Natural killer cell (primary cell): ENCODE measurements at regions not wholly inside any gene's neighbourhood (a gene's known extent, or its start where the extent isn't known, plus 50 kb on each side); places are given as distances from the start of the nearest gene placed in this dataset.
"Not testable (repeated sequence)": the region's sequence is repeated elsewhere in the genome, so short reads cannot be mapped to it uniquely, and the experiment has no call there.

Source experiments
- ATAC-seq, 3 donors: fragments of 150-1000 bp in 2 of 3; fragments of 200-7000 bp in 1 of 3; cut with Tn5 transposase; 1 replicate in 1 of 3; 2 replicates in 2 of 3; pipeline ENCODE4 v1.10.0; 2021; ENCODE audit warnings: mild to moderate bottlenecking in 2 of 3, moderate library complexity in 2 of 3
- DNase-seq, 2 donors: peaks; one replicate each; pipeline versions ENCODE4 v3.0.0 to v3.0.0-alpha.2; 2013 to 2021; ENCODE audit warnings: mixed read lengths in 1 of 2
- H3K27ac ChIP-seq: one replicate; pipeline ENCODE4 v1.5.1; 2013; ENCODE audit warnings: mild to moderate bottlenecking, low read length
- H3K27me3 ChIP-seq: one replicate; pipeline ENCODE4 v1.6.1; 2013; ENCODE audit warnings: low read length; ENCODE audit not compliant: control insufficient read depth, insufficient read depth
- H3K36me3 ChIP-seq: one replicate; pipeline ENCODE4 v1.6.1; 2013; ENCODE audit warnings: low read length; ENCODE audit not compliant: control insufficient read depth, insufficient read depth
- H3K4me1 ChIP-seq: one replicate; pipeline ENCODE4 v1.6.1; 2013; ENCODE audit warnings: low read length; ENCODE audit not compliant: control insufficient read depth, insufficient read depth
- H3K4me3 ChIP-seq: one replicate; pipeline ENCODE4 v1.5.1; 2013; ENCODE audit warnings: low read length
- H3K9me3 ChIP-seq: one replicate; pipeline ENCODE4 v1.6.1; 2013; ENCODE audit warnings: low read length; ENCODE audit not compliant: control insufficient read depth, insufficient read depth
- H3K27ac Mint-ChIP-seq, 2 donors: one replicate each; pipeline ENCODE4 v1.8.0; 2022; ENCODE audit warnings: mild to moderate bottlenecking in 2 of 2, mixed read lengths in 2 of 2, moderate library complexity in 1 of 2
- H3K27me3 Mint-ChIP-seq, 2 donors: one replicate each; pipeline ENCODE4 v1.8.0; 2022; ENCODE audit warnings: low read depth in 2 of 2, mixed read lengths in 2 of 2
- H3K36me3 Mint-ChIP-seq: one replicate; pipeline ENCODE4 v1.8.0; 2022; ENCODE audit warnings: mixed read lengths
- H3K4me1 Mint-ChIP-seq, 2 donors: one replicate each; pipeline ENCODE4 v1.8.0; 2022; ENCODE audit warnings: mixed read lengths in 2 of 2
- H3K4me3 Mint-ChIP-seq: one replicate; pipeline ENCODE4 v1.8.0; 2022; ENCODE audit warnings: mild to moderate bottlenecking, moderate library complexity, mixed read lengths
- H3K9me3 Mint-ChIP-seq, 2 donors: one replicate each; pipeline ENCODE4 v1.8.0; 2022; ENCODE audit warnings: mixed read lengths in 2 of 2
- CTCF ChIP-seq: fragments of 200-600 bp; IDR thresholded peaks from one replicate; pipeline ENCODE4 v1.8.0; 2022; ENCODE audit warnings: antibody characterized with exemption
- WGBS: methylation state at CpG from one replicate; pipeline ENCODE4 v1.1.7; 2013; ENCODE audit warnings: missing lambda C conversion rate; ENCODE audit not compliant: insufficient coverage; 5-methylcytosine and 5-hydroxymethylcytosine counted together
- intact Hi-C: fragments of 100-400 bp; cut with micrococcal nuclease; formaldehyde crosslinking; loops from one replicate; pipeline ENCODE4 v1.14.2; 2022

GRCh38 chr4:103982454-103982853 lies 262.7 kb upstream of the TACR3 start:
- no peaks in the 10 kb centered on the region for H3K4me1 Mint-ChIP-seq
- no peak for TF ChIP-seq CTCF
- ATAC-seq = no peak

GRCh38 chr4:103948244-103949018 lies 228.6 kb upstream of the TACR3 start:
- Histone ChIP-seq H3K27me3 (no peaks in the 10 kb centered on the region), H3K36me3 (no peaks in the 10 kb centered on the region), H3K4me3 (no peak overlapping the region), H3K9me3 (peaks cover 3% of the 10 kb centered on the region), H3K27ac (no peak overlapping the region), H3K4me1 (no peaks in the 10 kb centered on the region)
- Mint-ChIP-seq H3K4me1 (no peaks in the 10 kb centered on the region), H3K27me3 (no peaks in the 10 kb centered on the region), H3K9me3 (peaks cover 0 to 2% of the 10 kb centered on the region in 2 donors), H3K36me3 (no peaks in the 10 kb centered on the region), H3K27ac (no peak overlapping the region), H3K4me3 (no peak overlapping the region)
- WGBS = 46% methylated on average over 3 of the region's 3 CpGs
- TF ChIP-seq CTCF = no peak
- no peak for DNase-seq
- ATAC-seq = no peak
- intact Hi-C loops = no loop called here

More at GRCh38 chr4:103982454-103982853, 262.7 kb upstream of the TACR3 start:
- no peaks in the 10 kb centered on the region for H3K27me3 Mint-ChIP-seq
- no peak for DNase-seq
- H3K4me3 Mint-ChIP-seq = no peak overlapping the region
- Histone ChIP-seq H3K4me1 (no peaks in the 10 kb centered on the region), H3K27me3 (no peaks in the 10 kb centered on the region), H3K27ac (no peak overlapping the region), H3K36me3 (no peaks in the 10 kb centered on the region), H3K9me3 (no peaks in the 10 kb centered on the region), H3K4me3 (no peak overlapping the region)
- intact Hi-C loops = no loop called here
- H3K27ac Mint-ChIP-seq = no peak overlapping the region
- H3K36me3 Mint-ChIP-seq = no peaks in the 10 kb centered on the region
- H3K9me3 Mint-ChIP-seq = peaks cover 7 to 11% of the 10 kb centered on the region in 2 donors

- H3K27me3 Mint-ChIP-seq = no peaks in the 10 kb centered on the region
- no peak overlapping the region for H3K4me3 Mint-ChIP-seq
- intact Hi-C loops = no loop called here
- H3K27ac ChIP-seq = no peak overlapping the region
- 56% methylated on average over 1 of the region's 1 CpG for WGBS
- no peaks in the 10 kb centered on the region for H3K4me1 ChIP-seq
- no peaks in the 10 kb centered on the region for H3K36me3 Mint-ChIP-seq
- H3K27ac Mint-ChIP-seq = no peak overlapping the region
- H3K36me3 ChIP-seq = no peaks in the 10 kb centered on the region
- H3K27me3 ChIP-seq = no peaks in the 10 kb centered on the region
- TF ChIP-seq CTCF = no peak
- no peaks in the 10 kb centered on the region for H3K4me1 Mint-ChIP-seq
- DNase-seq (no peak), ATAC-seq (no peak)
- H3K9me3 ChIP-seq = peaks cover 3% of the 10 kb centered on the region
- H3K4me3 ChIP-seq = no peak overlapping the region
- no peaks in the 10 kb centered on the region for H3K9me3 Mint-ChIP-seq
These were observed 227.8 kb upstream of the TACR3 start for GRCh38 chr4:103947617-103948016.

- intact Hi-C loops, H3K36me3 Mint-ChIP-seq, DNase-seq, ATAC-seq, H3K27me3 Mint-ChIP-seq, H3K4me1 ChIP-seq, H3K4me1 Mint-ChIP-seq, H3K27me3 ChIP-seq, H3K36me3 ChIP-seq, H3K9me3 Mint-ChIP-seq, H3K27ac Mint-ChIP-seq, H3K27ac ChIP-seq, H3K4me3 ChIP-seq, H3K4me3 Mint-ChIP-seq, H3K9me3 ChIP-seq: not testable (repeated sequence)
- WGBS = 66% methylated on average over 3 of the region's 3 CpGs
These were observed 227.0 kb upstream of the TACR3 start for GRCh38 chr4:103946621-103947268.
